HCT116 (cell line): ENCODE measurements at regions not wholly inside any gene's neighbourhood (a gene's known extent, or its start where the extent isn't known, plus 50 kb on each side); places are given as distances from the start of the nearest gene placed in this dataset.
"Not testable (repeated sequence)": the region's sequence is repeated elsewhere in the genome, so short reads cannot be mapped to it uniquely, and the experiment has no call there.

ENCODE experiments used
- ATAC-seq: fragments of 200-7000 bp; cut with Tn5 transposase; 2 replicates; pipeline ENCODE4 v1.9.1; 2020; ENCODE audit warnings: mild to moderate bottlenecking, moderate library complexity
- BruUV-seq: library from RNA; stranded (reverse); fragments of 400-500 nt; replicated peaks from 2 replicates; lab custom pipeline; 2021; lab: Mats Ljungman, UMichigan
- CTCF ChIA-PET: fragments of 300-600 bp; sonication (Branson Sonifier 250); formaldehyde crosslinking; loops from one replicate; lab custom pipeline; 2021; ENCODE audit warnings: antibody characterized with exemption; lab: Charles Lee
- POLR2A ChIA-PET: fragments of 300-600, 350-600 bp; sonication (Branson Sonifier 250); formaldehyde crosslinking; loops from one replicate; lab custom pipeline; 2021; ENCODE audit warnings: antibody characterized with exemption; lab: Charles Lee
- RAD21 ChIA-PET, 2 experiments: fragments of 300-600 bp; sonication (Branson Sonifier 250); formaldehyde crosslinking; loops; one replicate each; lab custom pipeline; 2023; ENCODE audit warnings: low total read pairs in 2 of 2; ENCODE audit not compliant: uncharacterized antibody in 2 of 2, unreplicated experiment in 2 of 2, low non-redundant PET in 1 of 2; lab: Charles Lee
- DNase-seq: peaks from one replicate; pipeline ENCODE4 v3.0.0-alpha.2; 2010; ENCODE audit warnings: low read depth, low spot score
- H2AFZ ChIP-seq: fragments of 200-600 bp; shearing (Covaris generic), sonication (generic); 2 replicates; pipeline ENCODE4 v1.6.1; 2017; ENCODE audit warnings: low read depth, mixed run types, mixed read lengths, antibody characterized with exemption, low read length; ENCODE audit not compliant: poor library complexity, severe bottlenecking
- H3K27ac ChIP-seq: 2 replicates; pipeline ENCODE4 v1.5.1; 2012; ENCODE audit warnings: low read depth, low read length
- H3K27me3 ChIP-seq: fragments of 200-600 bp; sonication (generic); 2 replicates; pipeline ENCODE4 v1.6.1; 2016; ENCODE audit warnings: mixed run types, low read length, mixed read lengths; ENCODE audit not compliant: insufficient read depth
- H3K36me3 ChIP-seq, 2 experiments: fragments of 200-500 bp in 1 of 2; fragments of 200-600 bp in 1 of 2; sonication (Bioruptor generic) in 1 of 2; sonication (generic) in 1 of 2; 2 replicates each; pipeline versions ENCODE4 v1.5.1 to v1.6.1; 2014 to 2016; ENCODE audit warnings: low read length in 2 of 2, inconsistent platforms in 1 of 2, mixed read lengths in 1 of 2, mixed run types in 1 of 2; ENCODE audit not compliant: insufficient read depth in 2 of 2, control insufficient read depth in 1 of 2
- H3K4me1 ChIP-seq, 2 experiments: fragments of 200-600 bp in 1 of 2; sonication (generic) in 1 of 2; 2 replicates each; pipeline versions ENCODE4 v1.5.1 to v1.6.1; 2012 to 2017; ENCODE audit warnings: low read length in 2 of 2, inconsistent platforms in 1 of 2, mild to moderate bottlenecking in 1 of 2, mixed read lengths in 1 of 2, mixed run types in 1 of 2, moderate library complexity in 1 of 2; ENCODE audit not compliant: insufficient read depth in 2 of 2, control insufficient read depth in 1 of 2
- H3K4me2 ChIP-seq: fragments of 200-600 bp; sonication (generic); 2 replicates; pipeline ENCODE4 v1.6.1; 2017; ENCODE audit warnings: mixed run types, low read length, mixed read lengths
- H3K4me3 ChIP-seq, 2 experiments: fragments of 200-600 bp in 1 of 2; sonication (generic) in 1 of 2; replicated peaks in 1 of 2; 2 replicates each; pipeline ENCODE4 v1.5.1; 2011 to 2016; ENCODE audit warnings: low read length in 2 of 2, control low read depth in 1 of 2, low read depth in 1 of 2, mild to moderate bottlenecking in 1 of 2, mixed read lengths in 1 of 2, mixed run types in 1 of 2
- H3K79me2 ChIP-seq: fragments of 200-600 bp; sonication (generic); 2 replicates; pipeline ENCODE4 v1.6.1; 2017; ENCODE audit warnings: mild to moderate bottlenecking, mixed run types, low read length, moderate library complexity, mixed read lengths; ENCODE audit not compliant: insufficient read depth
- H3K9ac ChIP-seq: fragments of 200-600 bp; sonication (generic); 2 replicates; pipeline ENCODE4 v1.6.1; 2016; ENCODE audit warnings: low read length, mixed read lengths
- H3K9me2 ChIP-seq: fragments of 200-600 bp; sonication (generic), shearing (Covaris generic); 2 replicates; pipeline ENCODE4 v1.6.1; 2017; ENCODE audit warnings: mixed run types, mild to moderate bottlenecking, moderate library complexity; ENCODE audit not compliant: insufficient read depth
- H3K9me3 ChIP-seq, 2 experiments: fragments of 200-500 bp in 1 of 2; fragments of 200-600 bp in 1 of 2; sonication (Bioruptor generic) in 1 of 2; sonication (generic) in 1 of 2; 2 replicates each; pipeline ENCODE4 v1.6.1; 2014 to 2017; ENCODE audit warnings: low read length in 2 of 2, mixed read lengths in 2 of 2, inconsistent platforms in 1 of 2, low read depth in 1 of 2, mild to moderate bottlenecking in 1 of 2, mixed run types in 1 of 2, moderate library complexity in 1 of 2; ENCODE audit not compliant: control insufficient read depth in 1 of 2, insufficient read depth in 1 of 2
- H4K20me1 ChIP-seq: fragments of 200-600 bp; sonication (generic), shearing (Covaris generic); 2 replicates; pipeline ENCODE4 v1.6.1; 2017; ENCODE audit warnings: mixed run types, mild to moderate bottlenecking, moderate library complexity; ENCODE audit not compliant: insufficient read depth
- ATF3 ChIP-seq: IDR thresholded peaks from 2 replicates; pipeline ENCODE4 v1.6.1; 2012
- CBX3 ChIP-seq: IDR thresholded peaks from 2 replicates; pipeline ENCODE4 v1.6.1; 2012; ENCODE audit warnings: low read depth
- CTCF ChIP-seq, 3 experiments: fragments of 200-600 bp in 1 of 3; sonication (generic) in 1 of 3; IDR thresholded peaks in 2 of 3; conservative IDR thresholded peaks in 1 of 3; 2 replicates each; pipeline ENCODE4 v1.5.1; 2012 to 2017; ENCODE audit warnings: low read depth in 2 of 3, low read length in 2 of 3, antibody characterized with exemption in 1 of 3, borderline replicate concordance in 1 of 3, control low read depth in 1 of 3, mild to moderate bottlenecking in 1 of 3, mixed read lengths in 1 of 3, mixed run types in 1 of 3, moderate library complexity in 1 of 3; ENCODE audit not compliant: insufficient read depth in 1 of 3
- EGR1 ChIP-seq: IDR thresholded peaks from 2 replicates; pipeline ENCODE4 v1.6.1; 2012; ENCODE audit warnings: low read depth
- EZH2 ChIP-seq: fragments of 200-600 bp; sonication (generic); IDR thresholded peaks from 2 replicates; pipeline ENCODE4 v1.6.1; 2017; ENCODE audit warnings: antibody characterized with exemption, mixed run types
- EZH2phosphoT487 ChIP-seq: fragments of 200-600 bp; IDR thresholded peaks from 2 replicates; pipeline ENCODE4 v1.6.1; 2018; ENCODE audit warnings: antibody characterized with exemption, borderline replicate concordance
- JUND ChIP-seq: IDR thresholded peaks from 2 replicates; pipeline ENCODE4 v1.6.1; 2012
- MAX ChIP-seq: IDR thresholded peaks from 2 replicates; pipeline ENCODE4 v1.6.1; 2012
- POLR2AphosphoS5 ChIP-seq: IDR thresholded peaks from 2 replicates; pipeline ENCODE4 v1.6.1; 2011; ENCODE audit warnings: mild to moderate bottlenecking, low read depth, low read length, moderate library complexity
- REST ChIP-seq: IDR thresholded peaks from 2 replicates; pipeline ENCODE4 v1.6.1; 2012; ENCODE audit warnings: low read depth
- SP1 ChIP-seq: IDR thresholded peaks from 2 replicates; pipeline ENCODE4 v1.6.1; 2012; ENCODE audit warnings: low read depth
- SRF ChIP-seq: IDR thresholded peaks from 2 replicates; pipeline ENCODE4 v1.6.1; 2012; ENCODE audit warnings: low read depth
- TCF7L2 ChIP-seq: IDR thresholded peaks from 2 replicates; pipeline ENCODE4 v1.7.0; 2011; ENCODE audit warnings: borderline replicate concordance, inconsistent platforms; ENCODE audit not compliant: insufficient read depth, insufficient read length; ENCODE audit errors: extremely low read depth
- YY1 ChIP-seq: IDR thresholded peaks from 2 replicates; pipeline ENCODE4 v1.6.1; 2011; ENCODE audit warnings: low read length, low read depth, moderate library complexity, mild to moderate bottlenecking; ENCODE audit not compliant: insufficient replicate concordance; ENCODE audit errors: extremely low read depth
- ZNF274 ChIP-seq: fragments of 200-500 bp; sonication (Bioruptor generic); IDR thresholded peaks from 2 replicates; pipeline ENCODE4 v1.6.1; 2014; ENCODE audit warnings: mild to moderate bottlenecking, low read depth, low read length, inconsistent platforms
- intact Hi-C: fragments of 100-400 bp; cut with micrococcal nuclease; formaldehyde crosslinking; loops from 2 replicates; pipeline ENCODE4 v1.10.0; 2022

GRCh38 chr3:118806423-118806822, 228.2 kb downstream of the IGSF11 start:
- no TSS peak for BruUV-seq
- H3K36me3 ChIP-seq = peaks cover 0 to 2% of the 10 kb centered on the region in 2 experiments; a peak in 2 of 4 replicates
- H3K4me1 ChIP-seq = peaks cover 4 to 17% of the 10 kb centered on the region in 2 experiments; a peak in 3 of 4 replicates
- no peaks in the 10 kb centered on the region for H4K20me1 ChIP-seq
- RAD21 ChIA-PET = no interaction called here
- no peaks in the 10 kb centered on the region for H3K27me3 ChIP-seq
- DNase-seq = no peak
- no peaks in the 10 kb centered on the region for H3K9me2 ChIP-seq
- H3K27ac ChIP-seq = no peak overlapping the region
- POLR2A ChIA-PET = no interaction called here
- H2AFZ ChIP-seq = no peak overlapping the region
- H3K9ac ChIP-seq = no peak overlapping the region
- no peak overlapping the region for H3K4me2 ChIP-seq
- intact Hi-C loops = no loop called here
- CTCF ChIA-PET = no interaction called here
- no peak overlapping the region for H3K4me3 ChIP-seq
- H3K79me2 ChIP-seq = peaks cover 81% of the 10 kb centered on the region
- TF ChIP-seq CBX3 (no peak), ATF3 (no peak), YY1 (no peak), JUND (no peak), EZH2 (no peak), REST (no peak), EZH2phosphoT487 (no peak), POLR2AphosphoS5 (no peak), ZNF274 (no peak), SP1 (no peak), MAX (no peak), TCF7L2 (no peak), CTCF (IDR thresholded peaks at IDR 0.05 in 2 of 3, conservative IDR thresholded peaks at IDR 0.05 in 1 of 3; ENCODE audit: borderline replicate concordance in 1 of 3, insufficient read depth in 1 of 3, low read depth in 2 of 3, low read length in 2 of 3) (no peak), EGR1 (no peak), SRF (no peak)
- TF ChIP-seq, all 23 proteins: peak for 0
- H3K9me3 ChIP-seq = no peaks in the 10 kb centered on the region
- ATAC-seq = no peak

- peaks cover 4 to 17% of the 10 kb centered on the region in 2 experiments; a peak in 3 of 4 replicates for H3K4me1 ChIP-seq
- POLR2A ChIA-PET, DNase-seq, CTCF ChIA-PET, H3K27ac ChIP-seq, H3K27me3 ChIP-seq, RAD21 ChIA-PET, H2AFZ ChIP-seq, intact Hi-C loops, H3K9ac ChIP-seq, H3K9me2 ChIP-seq, BruUV-seq, ATAC-seq, H3K4me3 ChIP-seq, H3K9me3 ChIP-seq, H4K20me1 ChIP-seq, H3K4me2 ChIP-seq, H3K36me3 ChIP-seq: not testable (repeated sequence)
- H3K79me2 ChIP-seq = peaks cover 76% of the 10 kb centered on the region
Observed at GRCh38 chr3:118807349-118807748, 227.3 kb downstream of the IGSF11 start.
